A549 (cell line): ENCODE measurements at regions not wholly inside any gene's neighbourhood (a gene's known extent, or its start where the extent isn't known, plus 50 kb on each side); places are given as distances from the start of the nearest gene placed in this dataset.

ENCODE experiments used
- ATAC-seq, 2 experiments: fragments of 200-7000 bp in 1 of 2; fragments of >200 bp in 1 of 2; cut with Nextera tagmentation in 1 of 2; cut with Tn5 transposase in 1 of 2; 3 replicates each; pipeline versions ENCODE4 v1.8.0 to v1.9.1; 2018 to 2020; ENCODE audit warnings: mild to moderate bottlenecking in 1 of 2, moderate library complexity in 1 of 2
- CTCF ChIA-PET: fragments of 300-600 bp; sonication (Branson Sonifier 250); formaldehyde crosslinking; extraction: SDS; loops from one replicate; lab custom pipeline; 2021; ENCODE audit warnings: antibody characterized with exemption, inconsistent platforms; lab: Yijun Ruan, JAX
- POLR2A ChIA-PET: fragments of 350-600 bp; formaldehyde crosslinking; extraction: SDS; loops from one replicate; lab custom pipeline; 2021; ENCODE audit warnings: antibody characterized with exemption, inconsistent platforms; lab: Yijun Ruan, JAX
- DNase-seq, 2 experiments: peaks; one replicate each; pipeline versions ENCODE4 v3.0.0 to v3.0.0-alpha.2; 2011 to 2016; ENCODE audit warnings: low read depth in 1 of 2, low spot score in 1 of 2
- FAIRE-seq: peaks from 2 replicates; lab custom pipeline; 2011; peaks lifted over from hg19 to GRCh38; lab: Jason Lieb, UNC
- H3K27ac ChIP-seq, 2 experiments: fragments of >200 bp; sonication (Bioruptor Twin); formaldehyde crosslinking; 3 replicates each; pipeline ENCODE4 v1.5.1; 2016 to 2017
- H3K4me1 ChIP-seq: fragments of >200 bp; sonication (Bioruptor Twin); formaldehyde crosslinking; 3 replicates; pipeline ENCODE4 v1.6.1; 2016
- H3K4me2 ChIP-seq: fragments of >200 bp; sonication (Bioruptor Twin); formaldehyde crosslinking; 3 replicates; pipeline ENCODE4 v1.6.1; 2016
- H3K4me3 ChIP-seq: fragments of >200 bp; sonication (Bioruptor Twin); formaldehyde crosslinking; 3 replicates; pipeline ENCODE4 v1.5.1; 2016
- H3K9me3 ChIP-seq: fragments of >200 bp; sonication (Bioruptor Twin); formaldehyde crosslinking; 3 replicates; pipeline ENCODE4 v1.6.1; 2016
- BHLHE40 ChIP-seq: IDR thresholded peaks from 2 replicates; pipeline ENCODE4 v1.6.1; 2012; ENCODE audit warnings: low read depth, low read length, inconsistent platforms
- CBX8 ChIP-seq: fragments of 200-600 bp; sonication (generic); IDR thresholded peaks from 2 replicates; pipeline ENCODE4 v1.6.1; 2016
- CTCF ChIP-seq: fragments of >200 bp; sonication (Bioruptor Twin); formaldehyde crosslinking; IDR thresholded peaks from 3 replicates; pipeline ENCODE4 v1.5.1; 2016
- EHMT2 ChIP-seq: fragments of 200-600 bp; sonication (generic); IDR thresholded peaks from 2 replicates; pipeline ENCODE4 v1.6.1; 2016; ENCODE audit warnings: antibody characterized with exemption, low read depth, mild to moderate bottlenecking, moderate library complexity
- ELK1 ChIP-seq: fragments of 150-350 bp; IDR thresholded peaks from 2 replicates; pipeline ENCODE4 v1.6.1; 2014; ENCODE audit warnings: low read depth, mild to moderate bottlenecking, low read length
- ESRRA ChIP-seq: fragments of 150-350 bp; IDR thresholded peaks from 2 replicates; pipeline ENCODE4 v1.6.1; 2014; ENCODE audit warnings: mild to moderate bottlenecking, low read length, borderline replicate concordance
- FOSL2 ChIP-seq, 2 experiments: fragments of 450-650 bp in 1 of 2; fragments of >200 bp in 1 of 2; sonication (Bioruptor Twin) in 1 of 2; formaldehyde crosslinking; IDR thresholded peaks; 2 replicates each; pipeline versions ENCODE4 v1.5.0 to v1.6.1; 2016 to 2020; ENCODE audit warnings: mild to moderate bottlenecking in 1 of 2, moderate library complexity in 1 of 2
- FOXS1 ChIP-seq: fragments of 250-450 bp; sonication (Bioruptor Pico); IDR thresholded peaks from 2 replicates; pipeline ENCODE4 v1.5.0; 2020; ENCODE audit warnings: mild to moderate bottlenecking, moderate library complexity
- GATA3 ChIP-seq: IDR thresholded peaks from 2 replicates; pipeline ENCODE4 v1.6.1; 2012; ENCODE audit warnings: borderline replicate concordance
- HDAC2 ChIP-seq: fragments of 200-600 bp; sonication (generic); IDR thresholded peaks from 2 replicates; pipeline ENCODE4 v1.6.1; 2016
- HOXB5 ChIP-seq: fragments of 250-450 bp; sonication (Bioruptor Pico); IDR thresholded peaks from 2 replicates; pipeline ENCODE4 v1.5.0; 2020; ENCODE audit warnings: mild to moderate bottlenecking, moderate library complexity
- JUNB ChIP-seq: fragments of >200 bp; sonication (Bioruptor Twin); formaldehyde crosslinking; IDR thresholded peaks from 2 replicates; pipeline ENCODE4 v1.6.1; 2016
- NFE2L2 ChIP-seq: fragments of 150-350 bp; conservative IDR thresholded peaks from 2 replicates; pipeline ENCODE4 v1.6.1; 2014; ENCODE audit warnings: low read length
- NPAS2 ChIP-seq: fragments of 250-450 bp; sonication (Bioruptor Pico); IDR thresholded peaks from 2 replicates; pipeline ENCODE4 v1.8.0; 2022; ENCODE audit warnings: mild to moderate bottlenecking, moderate library complexity, borderline replicate concordance
- NR3C1 ChIP-seq: fragments of >200 bp; sonication (Bioruptor Twin); formaldehyde crosslinking; IDR thresholded peaks from 3 replicates; pipeline ENCODE4 v1.6.1; 2017
- REST ChIP-seq: fragments of 200-600 bp; sonication (generic); IDR thresholded peaks from 2 replicates; pipeline ENCODE4 v1.6.1; 2016; ENCODE audit warnings: antibody characterized with exemption, mild to moderate bottlenecking, moderate library complexity
- RFX5 ChIP-seq: fragments of 450-650 bp; IDR thresholded peaks from 2 replicates; pipeline ENCODE4 v1.7.1; 2014; ENCODE audit warnings: antibody characterized with exemption, mild to moderate bottlenecking, moderate library complexity
- TFCP2L1 ChIP-seq: fragments of 250-450 bp; sonication (Bioruptor Pico); IDR thresholded peaks from 2 replicates; pipeline ENCODE4 v1.5.0; 2021; ENCODE audit warnings: mild to moderate bottlenecking
- TP53 ChIP-seq: fragments of 250-450 bp; sonication (Bioruptor Pico); IDR thresholded peaks from 2 replicates; pipeline ENCODE4 v1.5.0; 2021; ENCODE audit warnings: mild to moderate bottlenecking, moderate library complexity
- ZNF302 ChIP-seq: fragments of 250-450 bp; sonication (Bioruptor Pico); IDR thresholded peaks from 2 replicates; pipeline ENCODE4 v1.9.0; 2021; ENCODE audit warnings: inconsistent platforms, mild to moderate bottlenecking, moderate library complexity
- WGBS: methylation state at CpG from one replicate; pipeline ENCODE4 v1.1.6; 2017; ENCODE audit errors: missing lambda C conversion rate; 5-methylcytosine and 5-hydroxymethylcytosine counted together
- TF ChIP-seq, protein P1 (sequence below): IDR thresholded peaks from 2 replicates; pipeline ENCODE4 v1.6.1; 2012
- TF ChIP-seq, protein P2 (sequence below): fragments of 250-450 bp; sonication (Bioruptor Pico); IDR thresholded peaks from 2 replicates; pipeline ENCODE4 v1.5.0; 2020; ENCODE audit warnings: low read depth, mild to moderate bottlenecking, moderate library complexity

DNA sequence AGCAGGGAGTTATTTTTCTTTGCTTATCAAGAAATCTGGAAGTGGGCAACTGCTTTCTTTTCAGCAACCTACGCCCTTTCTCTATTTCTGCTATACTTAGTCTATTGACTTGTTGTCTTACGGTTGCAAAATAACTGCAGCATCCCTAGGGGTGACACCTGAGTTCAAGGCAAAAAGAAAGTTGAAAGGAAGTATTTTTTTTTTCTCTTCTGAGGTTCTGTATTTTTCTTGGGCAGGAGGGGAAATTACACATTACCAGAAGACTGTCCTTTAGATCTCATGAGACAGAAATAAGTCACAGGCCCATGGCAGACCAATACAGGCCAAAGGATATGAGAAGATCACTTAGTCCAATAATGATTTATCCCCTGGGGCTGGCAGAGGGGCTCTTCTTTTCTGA is 204.7 kb upstream of the CASK start:
- DNase-seq, result no peak
- CTCF ChIA-PET, result interaction anchor here (1.0 kb wide), 1 partner anchor 25 kb away, joined by 3 read pairs; no protein-coding TSS in a partner anchor
- no peak for ATAC-seq
- Histone ChIP-seq H3K4me1 (no peaks in the 10 kb centered on the region), H3K27ac (no peak overlapping the region), H3K4me2 (no peak overlapping the region), H3K4me3 (no peak overlapping the region), H3K9me3 (no peaks in the 10 kb centered on the region)
- TF ChIP-seq JUNB (no peak), ESRRA (no peak), FOXS1 (CRISPR knock-in tag) (no peak), RFX5 (no peak), REST (no peak), NFE2L2 (no peak), ELK1 (no peak), FOSL2 (IDR thresholded peaks at IDR 0.05) (no peak), FOSL2 (CRISPR knock-in tag; IDR thresholded peaks at IDR 0.05) (no peak), BHLHE40 (no peak), NPAS2 (CRISPR knock-in tag) (no peak), HDAC2 (no peak), CTCF (no peak), TFCP2L1 (no peak)
- TF ChIP-seq, protein P1, sequence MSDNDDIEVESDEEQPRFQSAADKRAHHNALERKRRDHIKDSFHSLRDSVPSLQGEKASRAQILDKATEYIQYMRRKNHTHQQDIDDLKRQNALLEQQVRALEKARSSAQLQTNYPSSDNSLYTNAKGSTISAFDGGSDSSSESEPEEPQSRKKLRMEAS, result no peak
- TF ChIP-seq, protein P2, sequence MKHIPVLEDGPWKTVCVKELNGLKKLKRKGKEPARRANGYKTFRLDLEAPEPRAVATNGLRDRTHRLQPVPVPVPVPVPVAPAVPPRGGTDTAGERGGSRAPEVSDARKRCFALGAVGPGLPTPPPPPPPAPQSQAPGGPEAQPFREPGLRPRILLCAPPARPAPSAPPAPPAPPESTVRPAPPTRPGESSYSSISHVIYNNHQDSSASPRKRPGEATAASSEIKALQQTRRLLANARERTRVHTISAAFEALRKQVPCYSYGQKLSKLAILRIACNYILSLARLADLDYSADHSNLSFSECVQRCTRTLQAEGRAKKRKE (CRISPR knock-in tag), result no peak
- no peak for FAIRE-seq
- POLR2A ChIA-PET, result no interaction called here
- WGBS, result 63% methylated on average over 2 of the region's 2 CpGs

DNA sequence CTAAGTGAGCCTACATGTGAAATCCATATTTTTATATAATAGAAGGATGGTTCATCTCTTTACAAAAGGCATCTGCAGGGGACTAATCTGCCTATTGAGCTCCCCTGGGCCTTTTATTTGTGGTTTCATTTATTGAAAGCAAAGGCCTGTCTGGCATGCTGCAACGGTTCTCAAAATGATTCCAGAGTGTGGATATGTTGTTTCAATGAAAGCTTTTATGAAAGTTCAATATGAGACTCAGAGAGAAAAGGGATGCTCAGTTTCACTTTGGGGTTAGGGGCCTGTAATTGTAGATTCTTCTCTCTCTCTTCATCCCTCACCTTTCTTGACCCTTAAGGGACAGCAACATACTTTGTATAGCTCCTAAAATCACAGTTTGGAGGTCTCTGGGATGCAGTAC is 204.2 kb upstream of the CASK start:
- no peak overlapping the region for H3K4me3 ChIP-seq
- CTCF ChIA-PET, result interaction anchor here (1.0 kb wide), 1 partner anchor 24 kb away, joined by 3 read pairs; no protein-coding TSS in a partner anchor
- H3K4me2 ChIP-seq, result no peak overlapping the region
- ATAC-seq, result no peak
- H3K4me1 ChIP-seq, result no peaks in the 10 kb centered on the region
- 6% methylated on average over 1 of the region's 1 CpG for WGBS
- TF ChIP-seq HOXB5 (CRISPR knock-in tag), result no peak
- no peak for TF ChIP-seq ZNF302 (CRISPR knock-in tag)
- TF ChIP-seq RFX5, result no peak
- no peak for TF ChIP-seq EHMT2
- TF ChIP-seq REST, result no peak
- TF ChIP-seq TFCP2L1, result no peak
- no peak for TF ChIP-seq ELK1
- no peak for TF ChIP-seq JUNB
- TF ChIP-seq HDAC2, result no peak
- TF ChIP-seq NR3C1, result no peak
- TF ChIP-seq CBX8, result no peak
- TF ChIP-seq GATA3, result no peak
- TF ChIP-seq TP53 (CRISPR knock-in tag), result no peak
- no peak for FAIRE-seq
- no peak for DNase-seq
- POLR2A ChIA-PET, result no interaction called here
- H3K9me3 ChIP-seq, result no peaks in the 10 kb centered on the region
- H3K27ac ChIP-seq, result no peak overlapping the region
